Hepatocyte (in vitro differentiated cells): ENCODE measurements at regions not wholly inside any gene's neighbourhood (a gene's known extent, or its start where the extent isn't known, plus 50 kb on each side); places are given as distances from the start of the nearest gene placed in this dataset.

Source experiments
- DNase-seq: peaks from one replicate; pipeline ENCODE4 v3.0.0-alpha.2; 2016; ENCODE audit warnings: low spot score
- H2AFZ ChIP-seq: fragments of 200-600 bp; sonication (generic); 2 replicates; pipeline ENCODE4 v1.6.0; 2016; ENCODE audit warnings: antibody characterized with exemption, mild to moderate bottlenecking
- H3K27ac ChIP-seq: fragments of 200-600 bp; sonication (generic); 2 replicates; pipeline ENCODE4 v1.5.1; 2016; ENCODE audit warnings: mild to moderate bottlenecking
- H3K27me3 ChIP-seq: fragments of 200-600 bp; sonication (generic); 2 replicates; pipeline ENCODE4 v1.6.1; 2016
- H3K36me3 ChIP-seq: fragments of 200-600 bp; sonication (generic); replicated peaks from 2 replicates; pipeline ENCODE4 v1.5.1; 2016; ENCODE audit warnings: low read depth; ENCODE audit not compliant: insufficient read depth
- H3K4me1 ChIP-seq: fragments of 200-600 bp; sonication (generic); 2 replicates; pipeline ENCODE4 v1.5.1; 2016; ENCODE audit warnings: mild to moderate bottlenecking, moderate library complexity; ENCODE audit not compliant: insufficient read depth
- H3K4me2 ChIP-seq: fragments of 200-600 bp; sonication (generic); 2 replicates; pipeline ENCODE4 v1.6.0; 2016
- H3K4me3 ChIP-seq: fragments of 200-600 bp; sonication (generic); 2 replicates; pipeline ENCODE4 v1.5.1; 2016; ENCODE audit warnings: mild to moderate bottlenecking
- H3K79me2 ChIP-seq: fragments of 200-600 bp; sonication (generic); 2 replicates; pipeline ENCODE4 v1.6.0; 2017; ENCODE audit warnings: mild to moderate bottlenecking
- H3K9me2 ChIP-seq: fragments of 200-600 bp; sonication (generic); replicated peaks from 2 replicates; pipeline ENCODE4 v1.6.0; 2017; ENCODE audit warnings: mild to moderate bottlenecking; ENCODE audit not compliant: insufficient read depth
- H3K9me3 ChIP-seq: fragments of 200-600 bp; sonication (generic); 2 replicates; pipeline ENCODE4 v1.5.1; 2016; ENCODE audit warnings: low read depth, mild to moderate bottlenecking
- H4K20me1 ChIP-seq: fragments of 200-600 bp; sonication (generic); 2 replicates; pipeline ENCODE4 v1.6.0; 2016; ENCODE audit warnings: mild to moderate bottlenecking; ENCODE audit not compliant: insufficient read depth, poor library complexity, severe bottlenecking
- EZH2 ChIP-seq: fragments of 200-600 bp; sonication (generic); IDR thresholded peaks from 2 replicates; pipeline ENCODE4 v1.6.1; 2016; ENCODE audit warnings: antibody characterized with exemption, mild to moderate bottlenecking, borderline replicate concordance
- EZH2phosphoT487 ChIP-seq: fragments of 200-600 bp; sonication (generic); IDR thresholded peaks from one replicate; pipeline ENCODE4 v1.6.1; 2018; ENCODE audit warnings: antibody characterized with exemption, mild to moderate bottlenecking, low read depth, moderate library complexity; ENCODE audit not compliant: unreplicated experiment, severe bottlenecking
- WGBS: methylation state at CpG from one replicate; pipeline ENCODE4 v1.1.6; 2016; ENCODE audit warnings: low lambda C conversion rate; ENCODE audit errors: missing lambda C conversion rate; 5-methylcytosine and 5-hydroxymethylcytosine counted together
- TF ChIP-seq, protein P1 (sequence below): fragments of 200-600 bp; sonication (generic); IDR thresholded peaks from 2 replicates; pipeline ENCODE4 v1.5.1; 2016; ENCODE audit warnings: antibody characterized with exemption, mild to moderate bottlenecking; ENCODE audit not compliant: poor library complexity

DNA sequence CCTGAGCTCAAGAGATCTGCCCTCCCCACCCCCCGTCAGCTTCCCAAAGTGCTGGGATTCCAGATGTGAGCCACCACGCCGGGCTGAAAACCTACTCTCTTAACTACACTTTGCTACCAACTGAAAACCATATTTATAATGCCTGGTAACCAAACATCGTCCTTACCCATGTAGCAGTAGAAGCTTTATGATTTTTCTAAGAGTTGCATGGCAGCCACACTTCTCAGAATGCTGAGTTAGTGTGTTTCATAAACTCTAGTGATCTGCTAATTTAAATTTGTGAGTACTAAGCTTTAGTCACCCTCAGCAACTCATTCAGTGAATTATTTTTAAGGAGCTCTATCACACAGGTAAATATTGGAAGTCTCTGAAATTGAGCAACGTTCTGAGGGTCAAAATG, 478.4 kb downstream of the KDM4C start:
- Histone ChIP-seq H3K4me1 (no peaks in the 10 kb centered on the region), H3K27me3 (peaks cover 9% of the 10 kb centered on the region), H3K36me3 (no peaks in the 10 kb centered on the region), H3K27ac (no peak overlapping the region), H4K20me1 (no peaks in the 10 kb centered on the region), H3K9me3 (no peaks in the 10 kb centered on the region), H3K4me3 (no peak overlapping the region), H3K79me2 (no peaks in the 10 kb centered on the region), H2AFZ (no peak overlapping the region), H3K9me2 (no peaks in the 10 kb centered on the region), H3K4me2 (no peak overlapping the region)
- TF ChIP-seq EZH2phosphoT487 (no peak), EZH2 (no peak)
- TF ChIP-seq, protein P1, sequence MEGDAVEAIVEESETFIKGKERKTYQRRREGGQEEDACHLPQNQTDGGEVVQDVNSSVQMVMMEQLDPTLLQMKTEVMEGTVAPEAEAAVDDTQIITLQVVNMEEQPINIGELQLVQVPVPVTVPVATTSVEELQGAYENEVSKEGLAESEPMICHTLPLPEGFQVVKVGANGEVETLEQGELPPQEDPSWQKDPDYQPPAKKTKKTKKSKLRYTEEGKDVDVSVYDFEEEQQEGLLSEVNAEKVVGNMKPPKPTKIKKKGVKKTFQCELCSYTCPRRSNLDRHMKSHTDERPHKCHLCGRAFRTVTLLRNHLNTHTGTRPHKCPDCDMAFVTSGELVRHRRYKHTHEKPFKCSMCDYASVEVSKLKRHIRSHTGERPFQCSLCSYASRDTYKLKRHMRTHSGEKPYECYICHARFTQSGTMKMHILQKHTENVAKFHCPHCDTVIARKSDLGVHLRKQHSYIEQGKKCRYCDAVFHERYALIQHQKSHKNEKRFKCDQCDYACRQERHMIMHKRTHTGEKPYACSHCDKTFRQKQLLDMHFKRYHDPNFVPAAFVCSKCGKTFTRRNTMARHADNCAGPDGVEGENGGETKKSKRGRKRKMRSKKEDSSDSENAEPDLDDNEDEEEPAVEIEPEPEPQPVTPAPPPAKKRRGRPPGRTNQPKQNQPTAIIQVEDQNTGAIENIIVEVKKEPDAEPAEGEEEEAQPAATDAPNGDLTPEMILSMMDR = no peak
- DNase-seq = no peak
- WGBS = 88% methylated on average over 5 of the region's 5 CpGs

DNA sequence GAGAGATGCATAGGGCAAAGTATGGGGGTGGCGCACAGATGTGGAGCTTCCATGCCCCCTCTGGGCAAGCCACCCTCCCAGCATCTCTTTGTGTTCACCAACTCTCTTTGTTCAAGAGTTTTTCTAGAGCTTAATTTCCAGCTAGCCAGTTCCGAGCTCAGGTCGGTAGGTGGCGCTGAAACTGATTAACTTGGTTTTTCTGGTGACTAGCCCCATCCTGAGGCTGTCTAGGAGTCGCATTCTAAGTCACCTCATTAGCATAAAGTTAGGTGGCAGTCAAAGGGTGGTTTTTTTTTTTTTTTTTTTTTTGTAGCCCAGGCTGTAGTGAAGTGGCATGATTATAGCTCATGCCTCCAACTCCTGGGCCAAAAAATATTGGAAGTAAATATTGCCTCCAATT, 476.4 kb downstream of the KDM4C start:
- H3K36me3 ChIP-seq = no peaks in the 10 kb centered on the region
- DNase-seq = peak; percentile 48
- H3K4me2 ChIP-seq = no peak overlapping the region
- H3K9me3 ChIP-seq = no peaks in the 10 kb centered on the region
- H3K27ac ChIP-seq = no peak overlapping the region
- H4K20me1 ChIP-seq = no peaks in the 10 kb centered on the region
- peaks cover 9% of the 10 kb centered on the region for H3K27me3 ChIP-seq
- H3K9me2 ChIP-seq = no peaks in the 10 kb centered on the region
- no peaks in the 10 kb centered on the region for H3K4me1 ChIP-seq
- no peaks in the 10 kb centered on the region for H3K79me2 ChIP-seq
- no peak overlapping the region for H2AFZ ChIP-seq
- WGBS = 51% methylated on average over 5 of the region's 5 CpGs
- no peak for TF ChIP-seq EZH2
- TF ChIP-seq, protein P1 = peak; percentile 49
- H3K4me3 ChIP-seq = no peak overlapping the region

DNA sequence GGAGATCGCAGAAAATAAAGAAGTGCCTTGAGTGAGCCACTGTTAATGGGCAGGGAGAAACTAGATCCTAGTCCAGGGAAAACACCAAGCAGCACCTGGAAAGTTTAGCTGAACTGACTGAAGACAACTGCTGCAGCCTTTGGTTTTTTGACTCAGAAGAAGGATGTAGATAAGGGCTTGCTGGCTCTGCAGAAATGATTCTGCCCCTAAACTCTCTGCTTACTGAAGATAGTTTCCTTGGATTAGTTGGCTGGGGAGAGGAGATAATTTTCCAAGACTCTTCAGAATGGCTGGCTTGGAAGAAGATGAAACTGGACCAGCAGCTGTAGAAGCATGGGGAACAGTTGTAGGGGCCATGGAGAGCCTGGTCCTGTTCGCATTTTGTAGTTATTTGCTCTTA, 471.8 kb downstream of the KDM4C start:
- no peaks in the 10 kb centered on the region for H4K20me1 ChIP-seq
- no peak overlapping the region for H3K27ac ChIP-seq
- no peak overlapping the region for H3K4me2 ChIP-seq
- 81% methylated on average over 2 of the region's 2 CpGs for WGBS
- no peaks in the 10 kb centered on the region for H3K79me2 ChIP-seq
- H3K27me3 ChIP-seq = peaks cover 5% of the 10 kb centered on the region
- no peaks in the 10 kb centered on the region for H3K4me1 ChIP-seq
- TF ChIP-seq EZH2phosphoT487 (no peak), EZH2 (no peak)
- TF ChIP-seq, protein P1 = no peak
- no peak for DNase-seq
- no peaks in the 10 kb centered on the region for H3K9me2 ChIP-seq
- H3K9me3 ChIP-seq = no peaks in the 10 kb centered on the region
- H2AFZ ChIP-seq = no peak overlapping the region
- no peaks in the 10 kb centered on the region for H3K36me3 ChIP-seq
- no peak overlapping the region for H3K4me3 ChIP-seq

DNA sequence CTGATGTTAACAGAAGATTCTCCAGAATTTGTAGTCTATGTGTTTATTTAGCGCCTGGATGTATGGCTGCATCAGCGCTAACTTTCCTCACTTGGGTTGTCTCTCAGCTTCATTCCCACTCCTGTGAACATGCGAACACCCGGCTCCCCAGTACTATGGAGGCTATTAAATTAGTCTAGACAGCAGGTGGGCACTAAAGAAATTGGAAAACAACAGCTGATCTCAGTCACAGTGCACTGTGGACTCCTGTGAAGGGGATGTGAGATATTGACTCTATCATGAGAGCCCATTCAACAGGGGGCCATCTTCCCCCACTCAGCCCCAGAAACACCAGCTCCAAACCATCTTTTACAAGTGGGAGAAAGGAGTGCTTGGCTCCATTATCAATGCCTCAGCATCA, 471.0 kb downstream of the KDM4C start:
- Histone ChIP-seq H3K27me3 (peaks cover 5% of the 10 kb centered on the region), H3K9me2 (no peaks in the 10 kb centered on the region), H3K36me3 (no peaks in the 10 kb centered on the region), H3K4me1 (no peaks in the 10 kb centered on the region), H3K27ac (no peak overlapping the region), H3K4me2 (no peak overlapping the region), H2AFZ (no peak overlapping the region), H3K9me3 (no peaks in the 10 kb centered on the region), H4K20me1 (no peaks in the 10 kb centered on the region), H3K4me3 (no peak overlapping the region), H3K79me2 (no peaks in the 10 kb centered on the region)
- no peak for DNase-seq
- TF ChIP-seq EZH2 = no peak
- WGBS = 83% methylated on average over 4 of the region's 4 CpGs
